Stimulated activated CD4-positive, alpha-beta T cell treated with anti-CD3 and anti-CD28 coated beads, Interleukin-15, amount 100 ng/mL, for 48 hours (primary cell): ENCODE measurements at regions not wholly inside any gene's neighbourhood (a gene's known extent, or its start where the extent isn't known, plus 50 kb on each side); places are given as distances from the start of the nearest gene placed in this dataset.
"Not testable (repeated sequence)": the region's sequence is repeated elsewhere in the genome, so short reads cannot be mapped to it uniquely, and the experiment has no call there.

Experiments
- DNase-seq, 2 donors: peaks; one replicate each; pipeline ENCODE4 v3.0.0-alpha.2; 2020; ENCODE audit warnings: low read depth in 2 of 2

DNA sequence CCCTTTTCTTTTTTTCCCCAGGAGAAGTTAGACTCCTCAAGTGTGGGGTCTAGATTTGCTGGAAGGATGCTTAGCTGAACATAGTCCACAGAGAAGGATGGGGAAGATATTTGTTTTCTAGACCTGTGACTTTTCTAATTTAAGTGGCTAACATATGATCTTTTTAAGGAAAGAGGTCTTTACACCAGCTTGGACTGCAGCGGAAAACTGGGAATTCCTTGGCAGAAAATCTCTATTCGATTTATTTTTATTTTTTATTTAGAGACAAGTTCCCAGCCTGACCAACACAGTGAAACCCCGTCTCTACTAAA, 148.4 kb downstream of the MYCN start:
- DNase-seq = no peak

- no peak for DNase-seq
Observed at GRCh38 chr2:16088035-16088801, 147.9 kb downstream of the MYCN start.

- DNase-seq = not testable (repeated sequence)
Observed at GRCh38 chr2:16086136-16086535, 145.8 kb downstream of the MYCN start.

DNA sequence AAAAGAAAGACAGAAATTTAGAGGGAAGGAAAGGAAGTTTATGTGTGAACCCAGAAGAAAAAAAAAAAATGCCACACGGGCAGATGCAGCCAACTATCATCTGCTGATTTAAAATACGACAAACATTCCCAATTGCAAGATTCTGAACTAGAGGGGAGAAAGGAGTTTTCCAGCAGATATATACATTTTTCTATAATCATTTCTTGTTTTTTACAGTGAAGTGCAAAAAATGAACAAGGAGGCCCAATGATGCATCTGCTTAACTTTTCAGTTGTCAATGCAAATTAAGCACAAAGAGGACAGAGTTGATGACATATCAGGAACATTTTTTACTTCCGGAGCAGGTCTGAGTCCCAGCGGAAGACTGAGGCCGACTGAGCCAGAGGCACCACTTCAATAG, 144.7 kb downstream of the MYCN start:
- no peak for DNase-seq

DNA sequence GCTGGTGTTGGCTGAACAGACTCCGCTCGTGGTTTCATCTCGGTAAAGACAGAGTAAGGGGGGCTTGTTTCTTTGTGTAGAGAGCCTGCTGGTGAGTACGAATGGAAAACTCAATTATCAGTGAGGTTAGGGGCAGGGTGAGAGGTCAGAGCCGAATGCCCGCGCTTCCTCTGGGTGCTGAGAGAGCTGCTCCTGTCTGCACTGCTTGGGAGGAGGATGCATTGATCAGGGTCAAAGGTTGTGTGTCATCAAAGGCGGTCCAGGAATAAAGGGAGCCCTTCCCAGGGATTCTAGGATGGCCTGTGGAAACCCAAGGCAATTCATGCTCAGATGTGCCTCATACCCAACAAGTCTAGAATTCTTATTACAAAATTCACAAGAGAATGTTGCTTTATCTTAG, 143.9 kb downstream of the MYCN start:
- DNase-seq = no peak

GRCh38 chr2:16082276-16082675, 141.9 kb downstream of the MYCN start:
- DNase-seq = no peak

DNA sequence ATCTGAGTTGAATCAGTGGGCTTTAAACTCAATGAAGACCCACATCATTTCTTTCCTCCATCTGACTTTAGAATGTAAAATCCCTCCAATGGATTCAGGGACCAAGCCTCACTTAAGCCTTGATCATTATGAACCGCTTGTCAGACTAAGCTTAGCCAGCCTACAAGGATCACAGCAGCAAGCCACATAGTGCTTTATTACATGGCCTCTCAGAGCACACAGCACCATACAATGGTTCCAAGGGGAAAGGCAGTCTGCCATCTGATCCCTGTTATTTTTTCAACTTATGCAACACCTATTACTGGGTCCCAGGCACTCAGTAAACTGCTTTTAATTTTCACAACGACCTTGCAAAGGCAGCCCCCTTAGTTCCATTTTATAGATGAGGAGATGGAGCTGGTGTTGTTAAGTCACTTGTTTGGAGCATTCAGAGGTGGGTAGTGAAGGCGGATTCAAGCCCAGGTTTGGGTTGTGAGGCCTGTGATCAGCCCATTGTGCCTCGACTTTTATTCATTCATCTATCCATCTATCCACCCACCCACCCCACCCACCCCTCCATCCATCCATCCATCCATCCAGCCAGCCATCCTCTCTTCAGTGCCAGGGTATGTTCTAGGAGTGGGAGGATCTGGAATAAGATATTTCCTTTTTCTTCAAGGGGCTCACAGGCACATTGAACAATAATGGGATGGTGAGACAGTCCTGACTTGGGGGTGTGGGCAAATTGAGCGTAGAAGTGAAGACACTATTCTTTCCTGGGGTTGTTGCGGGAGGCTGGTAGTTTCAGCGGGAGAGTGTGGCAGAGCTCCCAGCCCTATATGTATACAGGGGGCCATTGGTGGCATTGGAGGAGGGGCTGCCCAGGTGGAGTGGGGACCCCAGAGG, 141.2 kb downstream of the MYCN start:
- no peak for DNase-seq

- DNase-seq = no peak
Observed at GRCh38 chr2:16080516-16080915, 140.2 kb downstream of the MYCN start.

DNA sequence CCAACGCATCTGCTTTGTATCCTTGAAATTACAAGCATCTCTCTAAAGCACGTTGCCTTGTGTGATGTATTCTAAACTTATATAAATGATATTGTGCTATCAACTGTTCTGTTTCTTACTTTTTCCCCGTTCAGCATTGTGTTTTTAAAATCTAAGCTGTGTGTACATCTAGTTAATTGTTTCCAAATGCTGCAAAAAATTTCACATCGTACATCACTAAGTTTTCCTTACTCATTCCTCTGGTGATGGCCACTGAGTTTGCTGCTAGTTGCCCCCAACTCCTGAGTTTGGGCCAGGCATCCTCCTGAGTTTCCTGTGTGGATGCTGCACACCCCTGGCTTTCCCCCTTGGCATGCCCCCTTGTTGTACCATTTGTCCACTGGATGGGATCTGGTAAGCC, 139.7 kb downstream of the MYCN start:
- DNase-seq = no peak

DNA sequence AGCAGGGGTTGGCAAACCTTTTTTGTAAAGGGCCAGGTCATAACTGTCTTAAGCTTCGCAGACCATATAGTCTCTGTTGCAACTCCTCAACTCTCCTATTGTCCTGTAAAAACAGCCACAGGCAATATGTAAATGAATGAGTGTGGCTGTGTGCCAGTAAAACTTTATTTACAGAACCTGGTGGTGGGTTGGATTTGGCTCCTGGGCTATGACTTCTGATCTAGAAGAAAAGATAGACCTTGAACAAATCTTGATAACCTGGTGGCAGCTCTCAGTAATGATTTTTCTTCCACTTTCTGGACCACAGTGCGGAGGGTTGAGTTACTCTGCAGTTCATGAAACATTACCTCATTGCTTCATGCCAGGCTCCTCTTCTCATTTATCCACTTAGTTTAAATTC, 139.3 kb downstream of the MYCN start:
- DNase-seq = no peak

DNA sequence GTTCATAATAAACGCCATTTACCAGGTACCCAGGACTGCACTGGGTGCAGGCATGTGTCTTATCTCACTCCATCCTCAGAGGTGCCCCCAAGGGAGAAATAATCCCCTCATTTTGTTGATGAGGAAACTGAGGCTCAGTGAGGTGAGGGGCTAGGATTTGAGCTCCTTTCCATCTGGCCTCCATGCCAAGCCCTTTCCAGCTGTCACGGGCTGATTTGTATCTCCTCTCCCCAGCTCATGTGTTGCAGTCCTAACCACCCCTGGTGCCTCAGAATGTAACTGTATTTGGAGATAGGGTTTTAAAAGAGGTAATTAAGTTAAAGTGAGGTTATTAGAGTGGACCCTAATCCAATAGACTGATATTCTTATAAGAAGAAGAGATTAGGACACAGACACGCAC, 137.3 kb downstream of the MYCN start:
- no peak for DNase-seq

- no peak for DNase-seq
Observed at GRCh38 chr2:16076911-16077310, 136.6 kb downstream of the MYCN start.

DNA sequence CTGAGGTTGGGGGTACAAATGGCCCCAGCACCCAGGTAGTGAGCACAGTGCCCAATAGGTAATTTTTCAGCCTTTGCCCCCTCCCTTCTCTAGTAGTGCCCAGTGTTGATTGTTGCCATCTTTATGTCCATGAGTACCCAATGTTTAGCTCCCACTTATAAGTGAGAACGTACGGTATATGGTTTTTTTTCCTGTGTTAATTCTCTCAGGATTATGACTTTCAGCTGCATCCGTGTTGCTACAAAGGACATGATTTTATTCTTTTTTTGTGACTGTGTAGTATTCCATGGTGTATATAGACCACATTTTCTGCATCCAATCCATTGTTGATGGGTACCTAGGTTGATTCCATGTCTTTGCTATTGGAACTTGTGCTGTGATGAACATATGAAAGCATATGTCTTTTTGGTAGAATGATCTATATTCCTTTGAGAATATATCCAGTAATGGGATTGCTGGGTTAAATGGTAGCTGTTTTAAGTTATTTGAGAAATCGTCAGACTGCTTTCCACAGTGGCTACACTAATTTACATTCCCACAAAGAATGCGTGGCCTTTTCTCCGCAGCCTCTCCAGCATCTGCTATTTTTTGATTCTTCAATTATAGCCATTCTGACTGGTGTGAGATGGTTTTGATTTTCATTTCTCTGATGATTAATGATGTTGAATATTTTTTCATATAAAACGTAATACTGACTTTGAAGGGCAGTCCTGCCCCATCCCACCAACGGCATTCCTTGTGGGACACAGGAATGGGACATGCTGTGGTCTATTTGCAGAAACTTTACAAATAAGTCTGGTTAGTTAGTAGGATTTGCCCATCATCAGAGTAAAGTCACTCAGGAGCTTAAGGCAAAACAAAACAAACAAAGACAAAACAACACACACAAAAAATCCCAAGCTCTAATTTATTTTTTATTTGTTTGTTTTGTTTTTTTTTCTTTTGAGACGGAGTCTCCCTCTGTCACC, 135.0 kb downstream of the MYCN start:
- DNase-seq = no peak

DNA sequence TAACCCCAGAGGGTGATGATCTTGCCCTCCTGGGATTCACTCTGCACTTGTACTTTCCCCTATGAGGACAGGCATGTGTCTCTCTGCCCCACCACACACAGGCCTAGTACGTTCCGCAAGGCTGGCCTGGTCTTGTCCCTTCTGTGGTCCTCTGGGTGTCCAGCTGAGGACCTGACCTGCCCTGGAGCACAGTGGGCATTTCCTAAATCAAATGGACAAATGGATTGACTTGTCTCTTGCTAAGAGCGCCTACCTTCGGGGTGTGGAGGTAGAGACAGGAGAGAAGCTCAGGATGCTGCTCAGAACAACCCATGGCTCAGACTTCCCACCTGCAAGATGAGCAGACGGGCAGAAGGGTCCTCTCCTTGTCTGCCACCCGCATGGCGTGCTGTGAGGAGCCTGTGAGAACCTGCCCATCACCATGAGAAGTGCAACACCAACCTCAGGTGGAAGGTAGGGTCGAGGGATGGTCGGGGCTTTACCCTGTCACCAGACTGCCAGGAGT, 133.6 kb downstream of the MYCN start:
- no peak for DNase-seq

DNA sequence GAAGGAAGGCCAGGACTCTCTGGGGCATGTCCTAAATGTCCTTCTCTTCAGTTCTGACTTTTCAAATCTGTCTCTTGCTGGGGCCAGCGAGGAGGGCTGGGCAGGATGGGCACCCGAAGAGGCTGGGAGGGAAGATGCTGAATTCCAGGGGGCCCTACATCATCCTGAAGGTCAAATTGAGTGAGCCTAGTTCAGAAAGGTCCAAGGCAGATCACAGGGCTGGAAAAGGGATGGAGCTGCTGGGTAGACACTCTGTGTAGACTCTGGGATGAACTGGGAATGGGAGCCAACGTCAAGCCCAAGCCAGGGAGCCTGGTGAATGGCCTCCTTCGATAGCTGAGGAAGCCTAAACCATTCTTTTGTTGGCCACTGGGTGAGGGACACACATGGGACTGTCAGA, 133.1 kb downstream of the MYCN start:
- no peak for DNase-seq

- DNase-seq = no peak
Observed at GRCh38 chr2:16072638-16073290, 132.4 kb downstream of the MYCN start.

DNA sequence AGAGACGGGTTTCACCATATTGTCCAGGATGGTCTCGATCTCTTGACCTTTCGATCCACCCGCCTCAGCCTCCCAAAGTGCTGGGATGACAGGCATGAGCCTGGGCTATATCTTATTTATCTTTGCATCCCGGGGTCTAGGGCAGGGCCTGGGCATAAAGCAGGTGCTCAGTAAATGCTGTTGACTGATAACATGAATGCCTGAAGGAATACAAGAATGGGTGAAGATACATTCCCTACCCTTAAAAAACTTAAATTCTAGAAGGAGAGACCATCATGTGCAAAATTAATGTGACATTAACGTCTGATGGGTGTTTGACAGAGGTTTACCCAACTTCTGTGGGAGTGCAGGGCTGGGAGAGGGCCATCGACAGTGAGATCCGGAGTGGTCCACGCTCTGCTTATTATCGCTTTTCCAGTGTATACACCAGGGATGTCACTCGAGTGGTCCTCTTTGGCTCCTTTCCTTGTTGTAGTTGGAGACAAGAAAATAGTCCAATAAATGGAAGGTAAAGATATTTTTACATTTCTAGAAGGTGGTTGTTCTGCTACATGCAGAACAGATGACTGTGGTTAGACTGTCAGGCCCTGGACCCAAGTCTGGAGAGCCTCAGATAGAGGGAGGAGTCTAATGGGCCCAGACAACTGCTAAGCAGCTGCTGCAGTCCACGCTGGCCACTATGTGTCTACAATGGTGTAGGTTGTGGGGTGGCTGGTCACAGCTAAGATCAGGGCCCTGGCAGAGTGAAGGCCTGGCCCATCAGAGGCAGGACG, 131.7 kb downstream of the MYCN start:
- DNase-seq = no peak

DNA sequence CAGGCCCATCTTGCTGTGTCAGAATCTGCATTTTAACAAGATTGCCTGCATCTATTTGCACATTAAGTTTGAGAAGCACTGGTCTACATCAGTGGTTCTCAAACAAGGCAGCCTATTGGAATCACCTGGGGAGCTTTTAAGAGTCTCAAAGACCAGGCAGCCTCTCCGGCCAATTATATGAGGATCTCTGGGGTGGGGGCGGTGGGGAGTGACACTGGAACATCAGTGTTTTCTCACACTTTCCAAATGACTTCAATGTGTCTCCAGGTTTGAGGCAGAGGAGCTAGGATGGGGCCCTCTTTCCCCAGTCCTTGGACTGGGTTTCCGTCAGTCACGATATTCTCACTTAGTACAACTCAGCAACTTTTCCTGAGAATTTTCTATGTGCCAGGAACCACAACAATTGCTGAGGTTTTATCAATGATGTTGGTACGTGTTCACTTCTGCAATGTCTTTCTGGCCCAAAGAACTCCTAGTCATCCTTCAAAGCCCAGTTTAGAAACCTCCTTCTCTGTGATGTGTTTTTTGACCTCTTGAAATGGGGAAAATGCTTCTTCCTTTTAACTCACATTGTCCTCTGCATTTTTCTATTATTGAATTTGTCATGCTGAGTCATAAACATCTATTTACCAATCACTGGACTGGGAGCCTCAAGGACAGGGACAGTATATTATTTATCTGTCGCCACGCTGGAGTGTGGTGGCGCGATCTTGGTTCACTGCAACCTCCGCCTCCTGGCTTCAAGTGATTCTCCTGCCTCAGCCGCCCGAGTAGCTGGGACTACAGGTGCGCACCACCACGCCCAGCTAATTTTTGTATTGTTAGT, 130.9 kb downstream of the MYCN start:
- DNase-seq = no peak

DNA sequence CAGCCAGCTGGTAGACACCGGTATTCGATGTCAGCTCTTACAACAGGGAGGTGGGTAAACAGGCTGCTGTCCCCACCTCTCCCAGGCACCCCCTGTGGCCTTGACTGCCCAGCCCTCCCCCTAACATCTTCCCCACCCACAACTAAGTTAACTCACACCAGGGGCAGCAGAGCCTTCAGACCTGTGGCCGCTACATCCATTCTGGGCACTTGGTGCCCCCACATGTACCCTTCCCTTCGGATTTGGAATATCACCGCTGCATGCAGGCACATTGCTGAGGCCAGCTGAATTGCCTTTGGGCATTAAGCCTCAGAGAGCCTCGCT, 130.3 kb downstream of the MYCN start:
- no peak for DNase-seq
